ENCODE measurements at regions not wholly inside any gene's neighbourhood (a gene's known extent, or its start where the extent isn't known, plus 50 kb on each side); places are given as distances from the start of the nearest gene placed in this dataset.

- H3K4me3 ChIP-seq: no peak overlapping the region
- no peaks in the 10 kb centered on the region for H3K27me3 ChIP-seq
- TF ChIP-seq POLR2A (IDR thresholded peaks at IDR 0.05) (no peak), POLR2AphosphoS5 (IDR thresholded peaks at IDR 0.05) (no peak), EP300 (IDR thresholded peaks at IDR 0.05) (no peak)
- H3K9me3 ChIP-seq: no peaks in the 10 kb centered on the region
- H3K36me3 ChIP-seq: no peaks in the 10 kb centered on the region
- no peak overlapping the region for H3K27ac ChIP-seq
- 86 to 90% methylated on average over 2 of the region's 2 CpGs for WGBS, 2 donors (ENCODE audit: low coverage in 1 of 2)
- no peak for ATAC-seq
- H3K4me1 ChIP-seq: no peaks in the 10 kb centered on the region
Measured at GRCh38 chr15:81547521-81548132, 173.6 kb upstream of the TMC3 start.

DNA sequence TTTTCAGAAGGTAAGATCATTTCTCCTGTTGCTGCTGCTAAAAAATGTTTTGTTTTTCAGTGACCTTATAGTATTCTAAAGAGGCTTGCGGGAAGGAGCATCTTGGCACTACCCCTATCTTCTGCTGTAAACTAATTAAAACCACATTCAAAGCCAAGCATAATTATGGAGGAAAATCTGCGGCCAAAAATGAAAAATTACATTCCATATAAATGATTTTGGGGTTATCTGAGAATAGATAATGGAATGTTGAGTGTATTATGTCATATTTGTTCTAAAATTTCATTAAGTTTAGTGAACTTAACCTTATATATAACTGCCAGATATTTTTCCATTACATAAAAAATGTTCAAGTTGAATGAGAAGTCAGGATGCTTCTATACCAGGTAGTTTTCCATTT is 170.4 kb upstream of the TMC3 start:
- H3K4me3 ChIP-seq: no peak overlapping the region
- ATAC-seq: no peak
- H3K36me3 ChIP-seq: no peaks in the 10 kb centered on the region
- H3K4me1 ChIP-seq: no peaks in the 10 kb centered on the region
- H3K27me3 ChIP-seq: no peaks in the 10 kb centered on the region
- no peaks in the 10 kb centered on the region for H3K9me3 ChIP-seq
- TF ChIP-seq POLR2AphosphoS5 (IDR thresholded peaks at IDR 0.05) (no peak), POLR2A (IDR thresholded peaks at IDR 0.05) (no peak), EP300 (IDR thresholded peaks at IDR 0.05) (no peak)
- TF ChIP-seq, protein P1, sequence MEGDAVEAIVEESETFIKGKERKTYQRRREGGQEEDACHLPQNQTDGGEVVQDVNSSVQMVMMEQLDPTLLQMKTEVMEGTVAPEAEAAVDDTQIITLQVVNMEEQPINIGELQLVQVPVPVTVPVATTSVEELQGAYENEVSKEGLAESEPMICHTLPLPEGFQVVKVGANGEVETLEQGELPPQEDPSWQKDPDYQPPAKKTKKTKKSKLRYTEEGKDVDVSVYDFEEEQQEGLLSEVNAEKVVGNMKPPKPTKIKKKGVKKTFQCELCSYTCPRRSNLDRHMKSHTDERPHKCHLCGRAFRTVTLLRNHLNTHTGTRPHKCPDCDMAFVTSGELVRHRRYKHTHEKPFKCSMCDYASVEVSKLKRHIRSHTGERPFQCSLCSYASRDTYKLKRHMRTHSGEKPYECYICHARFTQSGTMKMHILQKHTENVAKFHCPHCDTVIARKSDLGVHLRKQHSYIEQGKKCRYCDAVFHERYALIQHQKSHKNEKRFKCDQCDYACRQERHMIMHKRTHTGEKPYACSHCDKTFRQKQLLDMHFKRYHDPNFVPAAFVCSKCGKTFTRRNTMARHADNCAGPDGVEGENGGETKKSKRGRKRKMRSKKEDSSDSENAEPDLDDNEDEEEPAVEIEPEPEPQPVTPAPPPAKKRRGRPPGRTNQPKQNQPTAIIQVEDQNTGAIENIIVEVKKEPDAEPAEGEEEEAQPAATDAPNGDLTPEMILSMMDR (IDR thresholded peaks at IDR 0.05): no peak
- WGBS, 2 donors (ENCODE audit: low coverage in 1 of 2): 62 to 78% methylated on average over 2 of the region's 2 CpGs
- no peak overlapping the region for H3K27ac ChIP-seq

DNA sequence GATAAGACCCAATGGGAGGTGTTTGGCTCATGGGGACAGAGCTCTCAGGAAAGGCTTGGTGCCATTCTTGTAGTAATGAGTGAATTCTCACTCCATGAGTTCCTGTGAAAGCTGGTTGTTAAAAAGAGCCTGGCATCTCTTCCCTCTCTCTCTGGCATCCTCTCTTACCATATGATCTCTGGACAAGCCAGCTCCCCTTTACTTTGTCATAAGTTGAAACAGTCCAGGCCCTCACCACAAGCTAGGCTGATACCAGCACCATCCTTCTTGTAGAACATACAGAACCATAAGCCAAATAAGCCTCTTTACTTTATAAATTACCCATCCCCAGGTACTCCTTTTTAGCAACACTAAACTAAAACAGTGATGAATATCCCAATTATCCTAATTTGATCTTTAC is 166.9 kb upstream of the TMC3 start:
- H3K4me3 ChIP-seq: no peak overlapping the region
- H3K27ac ChIP-seq: no peak overlapping the region
- TF ChIP-seq POLR2A (IDR thresholded peaks at IDR 0.05) (no peak), EP300 (IDR thresholded peaks at IDR 0.05) (no peak), POLR2AphosphoS5 (IDR thresholded peaks at IDR 0.05) (no peak)
- TF ChIP-seq, protein P1 (IDR thresholded peaks at IDR 0.05): no peak
- ATAC-seq: no peak
- no peaks in the 10 kb centered on the region for H3K4me1 ChIP-seq
- H3K36me3 ChIP-seq: no peaks in the 10 kb centered on the region
- H3K27me3 ChIP-seq: no peaks in the 10 kb centered on the region
- no peaks in the 10 kb centered on the region for H3K9me3 ChIP-seq

GRCh38 chr15:81536356-81536755 is 162.3 kb upstream of the TMC3 start:
- Histone ChIP-seq H3K4me1 (peaks cover 0 to 4% (median 0%) of the 10 kb centered on the region in 3 donors), H3K27me3 (no peaks in the 10 kb centered on the region), H3K9me3 (no peaks in the 10 kb centered on the region), H3K36me3 (no peaks in the 10 kb centered on the region), H3K4me3 (no peak overlapping the region), H3K27ac (no peak overlapping the region)
- TF ChIP-seq, protein P1 (IDR thresholded peaks at IDR 0.05): no peak
- TF ChIP-seq EP300 (IDR thresholded peaks at IDR 0.05) (no peak), POLR2AphosphoS5 (IDR thresholded peaks at IDR 0.05) (no peak), POLR2A (IDR thresholded peaks at IDR 0.05) (no peak)
- no peak for ATAC-seq
- 73 to 92% methylated on average over 4 to 6 of the region's 6 CpGs for WGBS, 2 donors (ENCODE audit: low coverage in 1 of 2)

GRCh38 chr15:81534124-81534523 is 160.1 kb upstream of the TMC3 start:
- TF ChIP-seq POLR2AphosphoS5 (IDR thresholded peaks at IDR 0.05): no peak
- TF ChIP-seq EP300 (IDR thresholded peaks at IDR 0.05): no peak
- TF ChIP-seq POLR2A (IDR thresholded peaks at IDR 0.05): no peak
- TF ChIP-seq, protein P1 (IDR thresholded peaks at IDR 0.05): no peak
- Histone ChIP-seq H3K36me3 (no peaks in the 10 kb centered on the region), H3K4me1 (peaks cover 2 to 18% (median 4%) of the 10 kb centered on the region in 3 donors), H3K27me3 (no peaks in the 10 kb centered on the region), H3K27ac (no peak overlapping the region), H3K4me3 (no peak overlapping the region), H3K9me3 (no peaks in the 10 kb centered on the region)
- no peak for ATAC-seq
- 63 to 89% methylated on average over 1 of the region's 1 CpG for WGBS, 2 donors (ENCODE audit: low coverage in 1 of 2)

Measured in gastroesophageal sphincter (tissue), 4 donors.